GM12878 (cell line): ENCODE measurements at regions not wholly inside any gene's neighbourhood (a gene's known extent, or its start where the extent isn't known, plus 50 kb on each side); places are given as distances from the start of the nearest gene placed in this dataset.

ENCODE experiments used
- ATAC-seq: fragments of 200-7000 bp; cut with Tn5 transposase; 3 replicates; pipeline ENCODE4 v1.9.1; 2020; ENCODE audit warnings: mild to moderate bottlenecking, moderate library complexity
- BruUV-seq: library from RNA; stranded (reverse); fragments of 400-500 nt; replicated peaks from 2 replicates; lab custom pipeline; 2021; lab: Mats Ljungman, UMichigan
- CTCF ChIA-PET: fragments of 300-600 bp; sonication (Branson Sonifier 250); formaldehyde crosslinking; extraction: SDS; loops from one replicate; lab custom pipeline; 2021; ENCODE audit warnings: inconsistent platforms; lab: Yijun Ruan, JAX
- POLR2A ChIA-PET: fragments of 350-600 bp; formaldehyde crosslinking; extraction: SDS; loops from one replicate; lab custom pipeline; 2021; ENCODE audit warnings: inconsistent platforms; lab: Charles Lee
- RAD21 ChIA-PET: fragments of 300-600 bp; sonication (Branson Sonifier 250); formaldehyde crosslinking; loops from one replicate; lab custom pipeline; 2023; ENCODE audit warnings: antibody characterized with exemption; ENCODE audit not compliant: unreplicated experiment; lab: Charles Lee
- SMC1A ChIA-PET: fragments of 300-600 bp; sonication (Branson Sonifier 250); formaldehyde crosslinking; loops from one replicate; lab custom pipeline; 2023; ENCODE audit not compliant: unreplicated experiment, uncharacterized antibody; lab: Charles Lee
- DNase-seq: peaks from one replicate; pipeline ENCODE4 v3.0.0-alpha.2; 2011; ENCODE audit warnings: low read depth, low spot score
- FAIRE-seq: peaks from 3 replicates; lab custom pipeline; 2011; peaks lifted over from hg19 to GRCh38; lab: Jason Lieb, UNC
- H2AFZ ChIP-seq: 2 replicates; pipeline ENCODE4 v1.6.0; 2011; ENCODE audit warnings: low read depth, low read length, control low read depth; ENCODE audit not compliant: control insufficient read depth
- H3K27ac ChIP-seq: 2 replicates; pipeline ENCODE4 v1.5.1; 2011; ENCODE audit warnings: control low read depth; ENCODE audit not compliant: control insufficient read depth, insufficient read depth
- H3K27me3 ChIP-seq, 2 experiments: replicated peaks in 1 of 2; 2 replicates each; pipeline versions ENCODE4 v1.6.0 to v1.6.1; 2011; ENCODE audit warnings: low read length in 1 of 2; ENCODE audit not compliant: control insufficient read depth in 2 of 2, insufficient read depth in 2 of 2
- H3K36me3 ChIP-seq, 2 experiments: 2 replicates each; pipeline ENCODE4 v1.5.1; 2011; ENCODE audit warnings: low read length in 1 of 2; ENCODE audit not compliant: control insufficient read depth in 2 of 2, insufficient read depth in 2 of 2
- H3K4me1 ChIP-seq: 2 replicates; pipeline ENCODE4 v1.6.1; 2011; ENCODE audit warnings: mild to moderate bottlenecking, low read length, moderate library complexity, mixed read lengths; ENCODE audit not compliant: control insufficient read depth, insufficient read depth
- H3K4me2 ChIP-seq: 2 replicates; pipeline ENCODE4 v1.6.0; 2011; ENCODE audit warnings: control low read depth; ENCODE audit not compliant: control insufficient read depth, insufficient read depth
- H3K4me3 ChIP-seq: fragments of 200-600 bp; sonication (generic); 2 replicates; pipeline ENCODE4 v1.5.1; 2016
- H3K79me2 ChIP-seq: 2 replicates; pipeline ENCODE4 v1.6.0; 2011; ENCODE audit warnings: low read length; ENCODE audit not compliant: control insufficient read depth, insufficient read depth
- H3K9ac ChIP-seq: 2 replicates; pipeline ENCODE4 v1.8.0; 2011; ENCODE audit warnings: low read length, control low read depth, mixed read lengths; ENCODE audit not compliant: control insufficient read depth, insufficient read depth
- H3K9me3 ChIP-seq: replicated peaks from 3 replicates; pipeline ENCODE4 v1.5.1; 2011; ENCODE audit warnings: mild to moderate bottlenecking, low read length; ENCODE audit not compliant: control insufficient read depth, insufficient read depth
- H4K20me1 ChIP-seq: 2 replicates; pipeline ENCODE4 v1.6.0; 2011; ENCODE audit not compliant: control insufficient read depth, insufficient read depth
- IKZF2 ChIP-seq, 2 experiments: fragments of 450-650 bp; IDR thresholded peaks; 2 replicates each; pipeline ENCODE4 v1.6.1; 2017; ENCODE audit warnings: mild to moderate bottlenecking in 2 of 2, moderate library complexity in 2 of 2
- RAD51 ChIP-seq: fragments of 450-650 bp; IDR thresholded peaks from 2 replicates; pipeline ENCODE4 v1.6.1; 2016; ENCODE audit warnings: moderate library complexity, mild to moderate bottlenecking, inconsistent platforms
- WGBS: methylation state at CpG from one replicate; pipeline ENCODE4 v1.1.6; 2016; ENCODE audit warnings: low lambda C conversion rate; ENCODE audit not compliant: insufficient replicate concordance, insufficient coverage; ENCODE audit errors: missing lambda C conversion rate; 5-methylcytosine and 5-hydroxymethylcytosine counted together
- in situ Hi-C: fragments of 300-500 bp; cut with MboI; formaldehyde crosslinking; loops from 9 replicates; pipeline ENCODE4 v1.14.3; 2018; ENCODE audit warnings: mixed read lengths
- intact Hi-C: fragments of 100-400 bp; cut with micrococcal nuclease; formaldehyde crosslinking; loops from one replicate; pipeline ENCODE4 v1.14.2; 2022; ENCODE audit not compliant: unreplicated experiment
- TF ChIP-seq, protein P1 (sequence below): fragments of 450-650 bp; IDR thresholded peaks from 2 replicates; pipeline ENCODE4 v1.6.1; 2017; ENCODE audit warnings: antibody characterized with exemption, mild to moderate bottlenecking, moderate library complexity

DNA sequence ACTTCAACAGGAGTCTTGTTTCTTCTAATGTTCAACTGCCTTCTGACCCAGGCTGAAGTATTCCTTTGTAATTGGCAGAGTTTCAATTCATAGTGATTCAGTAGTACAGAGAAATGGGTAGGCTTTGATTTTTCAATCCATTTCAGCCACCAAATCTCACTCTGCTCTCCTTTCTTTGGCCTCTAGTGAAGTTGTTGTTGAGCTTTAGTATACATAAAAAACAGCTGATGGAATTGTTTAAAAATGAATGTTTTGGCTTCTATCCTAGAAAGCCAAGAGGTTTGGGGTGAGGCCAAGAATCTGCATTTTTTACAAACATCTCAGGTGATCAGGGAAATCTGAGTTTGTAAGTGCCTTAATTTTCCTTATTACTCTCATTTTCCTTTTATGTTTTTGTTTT, 182.9 kb upstream of the MAP1B start:
- Histone ChIP-seq H3K4me3 (no peak overlapping the region), H3K79me2 (no peaks in the 10 kb centered on the region), H2AFZ (no peak overlapping the region), H3K4me1 (no peaks in the 10 kb centered on the region), H3K9ac (no peak overlapping the region), H3K27me3 (no peaks in the 10 kb centered on the region), H3K36me3 (no peaks in the 10 kb centered on the region), H3K4me2 (no peak overlapping the region), H3K27ac (no peak overlapping the region), H3K9me3 (no peaks in the 10 kb centered on the region), H4K20me1 (no peaks in the 10 kb centered on the region)
- RAD21 ChIA-PET = no interaction called here
- intact Hi-C loops (no loop called here), in situ Hi-C loops (no loop called here)
- DNase-seq (no peak), ATAC-seq (no peak), FAIRE-seq (no peak)
- SMC1A ChIA-PET = no interaction called here
- POLR2A ChIA-PET = no interaction called here
- TF ChIP-seq IKZF2 (IDR thresholded peaks at IDR 0.05) = no peak
- CTCF ChIA-PET = no interaction called here
- BruUV-seq = no TSS peak

GRCh38 chr5:71924980-71925379, 182.3 kb upstream of the MAP1B start:
- FAIRE-seq = no peak
- H3K4me3 ChIP-seq = no peak overlapping the region
- no peak overlapping the region for H2AFZ ChIP-seq
- ChIA-PET CTCF (no interaction called here), POLR2A (no interaction called here), SMC1A (no interaction called here), RAD21 (no interaction called here)
- H3K79me2 ChIP-seq = no peaks in the 10 kb centered on the region
- 0% methylated on average over 3 of the region's 3 CpGs for WGBS
- ATAC-seq = no peak
- TF ChIP-seq, protein P1, sequence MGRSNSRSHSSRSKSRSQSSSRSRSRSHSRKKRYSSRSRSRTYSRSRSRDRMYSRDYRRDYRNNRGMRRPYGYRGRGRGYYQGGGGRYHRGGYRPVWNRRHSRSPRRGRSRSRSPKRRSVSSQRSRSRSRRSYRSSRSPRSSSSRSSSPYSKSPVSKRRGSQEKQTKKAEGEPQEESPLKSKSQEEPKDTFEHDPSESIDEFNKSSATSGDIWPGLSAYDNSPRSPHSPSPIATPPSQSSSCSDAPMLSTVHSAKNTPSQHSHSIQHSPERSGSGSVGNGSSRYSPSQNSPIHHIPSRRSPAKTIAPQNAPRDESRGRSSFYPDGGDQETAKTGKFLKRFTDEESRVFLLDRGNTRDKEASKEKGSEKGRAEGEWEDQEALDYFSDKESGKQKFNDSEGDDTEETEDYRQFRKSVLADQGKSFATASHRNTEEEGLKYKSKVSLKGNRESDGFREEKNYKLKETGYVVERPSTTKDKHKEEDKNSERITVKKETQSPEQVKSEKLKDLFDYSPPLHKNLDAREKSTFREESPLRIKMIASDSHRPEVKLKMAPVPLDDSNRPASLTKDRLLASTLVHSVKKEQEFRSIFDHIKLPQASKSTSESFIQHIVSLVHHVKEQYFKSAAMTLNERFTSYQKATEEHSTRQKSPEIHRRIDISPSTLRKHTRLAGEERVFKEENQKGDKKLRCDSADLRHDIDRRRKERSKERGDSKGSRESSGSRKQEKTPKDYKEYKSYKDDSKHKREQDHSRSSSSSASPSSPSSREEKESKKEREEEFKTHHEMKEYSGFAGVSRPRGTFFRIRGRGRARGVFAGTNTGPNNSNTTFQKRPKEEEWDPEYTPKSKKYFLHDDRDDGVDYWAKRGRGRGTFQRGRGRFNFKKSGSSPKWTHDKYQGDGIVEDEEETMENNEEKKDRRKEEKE = no peak
- TF ChIP-seq RAD51 = no peak
- no peak overlapping the region for H3K27ac ChIP-seq
- H3K27me3 ChIP-seq = no peaks in the 10 kb centered on the region
- intact Hi-C loops (no loop called here), in situ Hi-C loops (no loop called here)
- BruUV-seq = no TSS peak
- no peaks in the 10 kb centered on the region for H3K4me1 ChIP-seq
- no peak overlapping the region for H3K4me2 ChIP-seq
- H3K9ac ChIP-seq = no peak overlapping the region
- DNase-seq = no peak
- no peaks in the 10 kb centered on the region for H3K36me3 ChIP-seq
- H3K9me3 ChIP-seq = no peaks in the 10 kb centered on the region
- H4K20me1 ChIP-seq = no peaks in the 10 kb centered on the region
